T-cell (primary cell): ENCODE measurements at regions not wholly inside any gene's neighbourhood (a gene's known extent, or its start where the extent isn't known, plus 50 kb on each side); places are given as distances from the start of the nearest gene placed in this dataset.
"Not testable (repeated sequence)": the region's sequence is repeated elsewhere in the genome, so short reads cannot be mapped to it uniquely, and the experiment has no call there.

Experiments
- ATAC-seq, 4 experiments: fragments of 200-7000 bp in 3 of 4; fragments of 150-1000 bp in 1 of 4; cut with Tn5 transposase; replicated peaks in 1 of 4; 1 replicate in 3 of 4; 2 replicates in 1 of 4; pipeline ENCODE4 v1.10.0; 2021; ENCODE audit warnings: moderate library complexity in 3 of 4, mild to moderate bottlenecking in 2 of 4, moderate number of reproducible peaks in 1 of 4
- CTCF ChIA-PET, 2 donors: fragments of 300-600 bp; sonication (Branson Sonifier 250); formaldehyde crosslinking; loops; one replicate each; lab custom pipeline; 2022; ENCODE audit warnings: antibody characterized with exemption in 2 of 2; lab: Charles Lee
- POLR2A ChIA-PET, 2 donors: fragments of 300-600 bp; sonication (Branson Sonifier 250); formaldehyde crosslinking; loops; one replicate each; lab custom pipeline; 2022; ENCODE audit warnings: antibody characterized with exemption in 2 of 2; lab: Charles Lee
- DNase-seq, 35 experiments: peaks; one replicate each; pipeline versions ENCODE4 v3.0.0 to v3.0.0-alpha.2; 2013 to 2023
- H3K27ac ChIP-seq: one replicate; pipeline ENCODE4 v1.5.1; 2013; ENCODE audit warnings: low read length
- H3K27me3 ChIP-seq, 2 experiments: replicated peaks in 1 of 2; 1 replicate in 1 of 2; 2 replicates in 1 of 2; pipeline versions ENCODE4 v1.6.1 to v1.7.0; 2013; ENCODE audit warnings: low read length in 1 of 2, mixed read lengths in 1 of 2; ENCODE audit not compliant: control insufficient read depth in 2 of 2, insufficient read depth in 2 of 2; ENCODE audit errors: extremely low read depth in 1 of 2
- H3K36me3 ChIP-seq, 2 donors: 1 replicate in 1 of 2; 2 replicates in 1 of 2; pipeline versions ENCODE4 v1.6.1 to v1.7.0; 2013; ENCODE audit warnings: low read length in 1 of 2; ENCODE audit not compliant: control insufficient read depth in 2 of 2, insufficient read depth in 1 of 2; ENCODE audit errors: extremely low read depth in 1 of 2
- H3K4me1 ChIP-seq, 2 experiments: 1 replicate in 1 of 2; 2 replicates in 1 of 2; pipeline versions ENCODE4 v1.6.1 to v1.7.0; 2013; ENCODE audit warnings: low read length in 2 of 2, mixed read lengths in 1 of 2; ENCODE audit not compliant: insufficient read depth in 2 of 2, control insufficient read depth in 1 of 2; ENCODE audit errors: extremely low read depth in 1 of 2
- H3K4me3 ChIP-seq, 2 donors: 1 replicate in 1 of 2; 2 replicates in 1 of 2; pipeline versions ENCODE4 v1.5.1 to v1.7.0; 2013; ENCODE audit warnings: mild to moderate bottlenecking in 2 of 2, low read length in 1 of 2, moderate library complexity in 1 of 2; ENCODE audit not compliant: control insufficient read depth in 1 of 2; ENCODE audit errors: extremely low read depth in 1 of 2
- H3K9me3 ChIP-seq: 2 replicates; pipeline ENCODE4 v1.7.0; 2013
- H3K27ac Mint-ChIP-seq, 2 donors: one replicate each; pipeline ENCODE4 v1.8.0; 2020 to 2021; ENCODE audit warnings: mild to moderate bottlenecking in 2 of 2, mixed read lengths in 2 of 2
- H3K27me3 Mint-ChIP-seq, 2 donors: one replicate each; pipeline ENCODE4 v1.8.0; 2021 to 2022; ENCODE audit warnings: mixed read lengths in 2 of 2
- H3K36me3 Mint-ChIP-seq: one replicate; pipeline ENCODE4 v1.8.0; 2021; ENCODE audit warnings: mixed read lengths
- H3K4me1 Mint-ChIP-seq, 3 donors: one replicate each; pipeline ENCODE4 v1.8.0; 2020 to 2022; ENCODE audit warnings: mixed read lengths in 3 of 3, mild to moderate bottlenecking in 1 of 3
- H3K4me3 Mint-ChIP-seq, 3 donors: one replicate each; pipeline ENCODE4 v1.8.0; 2020 to 2022; ENCODE audit warnings: mild to moderate bottlenecking in 3 of 3, mixed read lengths in 3 of 3, moderate library complexity in 3 of 3
- H3K9me3 Mint-ChIP-seq, 3 donors: one replicate each; pipeline ENCODE4 v1.8.0; 2020 to 2022; ENCODE audit warnings: mixed read lengths in 3 of 3
- WGBS: methylation state at CpG from one replicate; pipeline ENCODE4 v1.1.5; 2013; ENCODE audit warnings: missing lambda C conversion rate; ENCODE audit not compliant: insufficient coverage; 5-methylcytosine and 5-hydroxymethylcytosine counted together

DNA sequence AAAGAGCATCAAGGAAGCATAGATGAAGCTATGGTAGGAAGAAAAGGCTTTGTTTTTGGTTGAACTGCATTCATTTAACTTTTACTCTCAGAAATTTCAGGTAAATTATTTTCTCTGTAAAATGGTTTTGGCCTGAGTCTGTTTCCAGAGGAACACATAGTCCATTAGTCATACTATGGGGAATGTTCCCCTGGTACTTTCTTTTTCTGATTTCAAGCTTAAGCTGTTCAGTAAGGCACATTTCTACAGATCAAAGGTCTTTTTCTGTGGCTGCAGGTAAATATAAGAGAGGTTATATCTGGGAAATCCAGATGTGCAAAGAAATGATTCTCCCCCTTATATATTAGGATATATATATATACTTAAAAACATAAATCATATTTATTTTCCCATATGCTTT is 1744.4 kb upstream of the ADGRL3 start:
- no peaks in the 10 kb centered on the region for H3K4me1 Mint-ChIP-seq
- Histone ChIP-seq H3K27me3 (no peaks in the 10 kb centered on the region), H3K36me3 (no peaks in the 10 kb centered on the region), H3K27ac (no peak overlapping the region), H3K4me1 (no peaks in the 10 kb centered on the region), H3K9me3 (no peaks in the 10 kb centered on the region), H3K4me3 (no peak overlapping the region)
- ChIA-PET CTCF (no interaction called here), POLR2A (no interaction called here)
- no peak overlapping the region for H3K4me3 Mint-ChIP-seq
- no peak overlapping the region for H3K27ac Mint-ChIP-seq
- DNase-seq (no peak), ATAC-seq (no peak)
- H3K27me3 Mint-ChIP-seq: no peaks in the 10 kb centered on the region
- peaks cover 5 to 26% (median 6%) of the 10 kb centered on the region in 3 donors for H3K9me3 Mint-ChIP-seq
- no peaks in the 10 kb centered on the region for H3K36me3 Mint-ChIP-seq

GRCh38 chr4:59457576-59457975 is 1742.5 kb upstream of the ADGRL3 start:
- POLR2A ChIA-PET: no interaction called here

DNA sequence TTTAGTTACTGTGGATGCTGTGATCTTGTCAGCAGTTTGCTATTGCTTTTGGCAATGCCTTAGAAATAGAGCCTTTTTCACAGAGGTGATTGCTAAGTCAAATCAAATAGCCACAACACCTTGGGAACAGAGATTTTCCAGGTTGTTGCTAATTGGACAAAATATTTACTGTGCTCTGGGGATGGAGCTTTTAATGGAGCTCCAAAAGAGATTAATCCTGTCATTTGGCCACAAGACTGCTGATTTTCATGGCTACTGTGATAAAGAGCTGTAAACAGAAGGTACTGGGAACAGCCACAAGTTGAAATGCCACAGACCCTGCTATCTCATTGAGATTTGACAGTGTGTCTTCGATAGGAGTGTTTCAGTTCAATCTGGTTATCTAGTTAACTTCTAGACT is 1715.2 kb upstream of the ADGRL3 start:
- H3K9me3 Mint-ChIP-seq: peaks cover 9 to 55% (median 27%) of the 10 kb centered on the region in 3 donors
- ChIA-PET CTCF (no interaction called here), POLR2A (no interaction called here)
- no peaks in the 10 kb centered on the region for H3K4me1 Mint-ChIP-seq
- no peak for ATAC-seq
- Histone ChIP-seq H3K9me3 (no peaks in the 10 kb centered on the region), H3K36me3 (no peaks in the 10 kb centered on the region), H3K27me3 (no peaks in the 10 kb centered on the region), H3K4me3 (no peak overlapping the region), H3K4me1 (no peaks in the 10 kb centered on the region), H3K27ac (no peak overlapping the region)
- H3K4me3 Mint-ChIP-seq: no peak overlapping the region
- no peaks in the 10 kb centered on the region for H3K27me3 Mint-ChIP-seq
- WGBS: 50% methylated on average over 1 of the region's 1 CpG
- DNase-seq: no peak
- no peaks in the 10 kb centered on the region for H3K36me3 Mint-ChIP-seq
- no peak overlapping the region for H3K27ac Mint-ChIP-seq

More at GRCh38 chr4:59457576-59457975, 1742.5 kb upstream of the ADGRL3 start:
- Histone ChIP-seq H3K27ac (no peak overlapping the region), H3K27me3 (no peaks in the 10 kb centered on the region), H3K4me1 (no peaks in the 10 kb centered on the region), H3K9me3 (no peaks in the 10 kb centered on the region), H3K36me3 (no peaks in the 10 kb centered on the region), H3K4me3 (no peak overlapping the region)
- H3K27ac Mint-ChIP-seq: no peak overlapping the region
- ATAC-seq (no peak), DNase-seq (no peak)
- no peaks in the 10 kb centered on the region for H3K27me3 Mint-ChIP-seq
- H3K9me3 Mint-ChIP-seq: peaks cover 2 to 24% (median 6%) of the 10 kb centered on the region in 3 donors
- H3K4me3 Mint-ChIP-seq: no peak overlapping the region
- no peaks in the 10 kb centered on the region for H3K36me3 Mint-ChIP-seq
- WGBS: no CpG with 5 or more reads among the region's 4 CpGs
- CTCF ChIA-PET: no interaction called here
- H3K4me1 Mint-ChIP-seq: no peaks in the 10 kb centered on the region

DNA sequence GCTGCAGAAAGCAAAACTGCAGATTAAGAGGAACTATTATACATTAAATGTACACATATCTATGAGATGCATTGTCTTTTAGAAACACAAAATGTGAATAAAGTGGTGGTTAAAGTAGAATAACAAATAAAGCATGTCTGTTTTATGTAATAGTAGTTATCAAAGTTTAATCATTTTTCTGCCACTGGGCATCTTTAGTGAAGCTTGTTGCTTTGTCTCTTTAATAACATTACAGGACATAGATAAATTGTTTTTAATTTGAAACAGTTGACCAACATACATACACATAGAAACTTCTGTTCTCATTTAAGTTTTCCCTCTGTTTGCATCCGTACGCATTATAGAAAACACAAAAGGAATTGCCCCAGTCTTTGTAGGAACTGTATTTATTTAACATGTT is 1700.0 kb upstream of the ADGRL3 start:
- Mint-ChIP-seq H3K4me3 (no peak overlapping the region), H3K9me3 (peaks cover 4 to 30% (median 11%) of the 10 kb centered on the region in 3 donors), H3K27me3 (no peaks in the 10 kb centered on the region), H3K27ac (no peak overlapping the region), H3K4me1 (no peaks in the 10 kb centered on the region), H3K36me3 (no peaks in the 10 kb centered on the region)
- H3K4me1 ChIP-seq: no peaks in the 10 kb centered on the region
- no peak for DNase-seq
- no peak overlapping the region for H3K4me3 ChIP-seq
- no peaks in the 10 kb centered on the region for H3K9me3 ChIP-seq
- H3K27me3 ChIP-seq: no peaks in the 10 kb centered on the region
- no CpG with 5 or more reads among the region's 2 CpGs for WGBS
- H3K36me3 ChIP-seq: no peaks in the 10 kb centered on the region
- ChIA-PET POLR2A (no interaction called here), CTCF (no interaction called here)
- ATAC-seq: no peak
- no peak overlapping the region for H3K27ac ChIP-seq

DNA sequence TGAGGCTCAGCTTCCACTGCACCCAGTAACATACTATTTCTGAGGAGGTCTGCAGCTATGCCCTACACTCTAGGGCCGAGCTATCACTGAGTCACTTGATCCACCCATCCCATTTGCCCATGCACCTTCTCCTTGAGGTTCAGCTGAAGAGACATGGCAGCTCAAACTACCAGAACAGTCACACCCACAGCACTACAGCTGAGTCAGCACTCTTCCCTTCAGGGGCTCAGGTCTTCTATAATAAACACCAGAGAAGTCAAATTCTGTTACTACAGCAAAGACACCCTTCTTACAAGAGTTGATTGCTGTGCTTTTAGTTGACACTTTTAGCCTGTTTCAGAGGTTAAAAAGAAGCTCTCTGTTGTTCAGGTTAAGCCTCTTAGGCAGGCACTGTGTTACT is 1696.4 kb upstream of the ADGRL3 start:
- no peaks in the 10 kb centered on the region for H3K36me3 ChIP-seq
- H3K36me3 Mint-ChIP-seq: no peaks in the 10 kb centered on the region
- no peaks in the 10 kb centered on the region for H3K4me1 ChIP-seq
- CTCF ChIA-PET: no interaction called here
- POLR2A ChIA-PET: no interaction called here
- H3K4me3 ChIP-seq: no peak overlapping the region
- no peak overlapping the region for H3K27ac Mint-ChIP-seq
- ATAC-seq (no peak), DNase-seq (no peak)
- H3K27me3 ChIP-seq: no peaks in the 10 kb centered on the region
- H3K9me3 ChIP-seq: no peaks in the 10 kb centered on the region
- peaks cover 0 to 17% (median 7%) of the 10 kb centered on the region in 3 donors for H3K9me3 Mint-ChIP-seq
- no peaks in the 10 kb centered on the region for H3K4me1 Mint-ChIP-seq
- H3K4me3 Mint-ChIP-seq: no peak overlapping the region
- 18% methylated on average over 1 of the region's 1 CpG for WGBS
- no peak overlapping the region for H3K27ac ChIP-seq
- H3K27me3 Mint-ChIP-seq: no peaks in the 10 kb centered on the region

- WGBS: no CpG with 5 or more reads among the region's 11 CpGs
- ATAC-seq, DNase-seq, H3K4me3 Mint-ChIP-seq, H3K36me3 Mint-ChIP-seq, H3K27ac Mint-ChIP-seq, H3K36me3 ChIP-seq, H3K4me1 ChIP-seq, H3K9me3 Mint-ChIP-seq, H3K27me3 ChIP-seq, H3K4me3 ChIP-seq, H3K4me1 Mint-ChIP-seq, H3K27me3 Mint-ChIP-seq, POLR2A ChIA-PET, H3K9me3 ChIP-seq, H3K27ac ChIP-seq, CTCF ChIA-PET: not testable (repeated sequence)
Observed at GRCh38 chr4:59511809-59512208, 1688.3 kb upstream of the ADGRL3 start.

DNA sequence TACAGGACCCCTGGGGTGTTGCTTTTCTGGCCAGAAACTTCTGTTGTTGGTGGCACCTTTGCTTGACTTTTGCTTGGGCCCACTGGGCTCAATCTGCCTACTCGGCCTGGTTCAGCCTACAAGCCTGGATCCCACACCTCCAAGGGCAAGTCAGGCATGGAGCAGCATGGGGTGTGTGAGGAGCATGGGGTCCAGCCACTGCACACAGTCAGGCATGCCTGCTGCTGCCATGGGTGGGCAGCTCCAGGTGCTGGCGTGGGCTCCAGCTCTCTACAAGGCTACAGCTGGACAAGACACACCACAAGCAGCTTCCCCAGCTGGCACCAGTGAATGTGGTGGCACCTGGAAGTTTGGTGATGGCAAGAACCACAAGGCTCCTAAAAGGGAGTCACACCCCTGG is 1683.1 kb upstream of the ADGRL3 start:
- no peaks in the 10 kb centered on the region for H3K4me1 Mint-ChIP-seq
- no peaks in the 10 kb centered on the region for H3K27me3 Mint-ChIP-seq
- POLR2A ChIA-PET: no interaction called here
- WGBS: 60% methylated on average over 1 of the region's 2 CpGs
- no peaks in the 10 kb centered on the region for H3K4me1 ChIP-seq
- H3K9me3 ChIP-seq: no peaks in the 10 kb centered on the region
- H3K36me3 ChIP-seq: no peaks in the 10 kb centered on the region
- ATAC-seq (peak in 1 of 4 experiments; percentile 13), DNase-seq (no peak)
- H3K4me3 ChIP-seq: no peak overlapping the region
- H3K27me3 ChIP-seq: no peaks in the 10 kb centered on the region
- H3K9me3 Mint-ChIP-seq: peaks cover 0 to 8% (median 3%) of the 10 kb centered on the region in 3 donors
- H3K27ac ChIP-seq: no peak overlapping the region
- no peaks in the 10 kb centered on the region for H3K36me3 Mint-ChIP-seq
- CTCF ChIA-PET: no interaction called here
- no peak overlapping the region for H3K27ac Mint-ChIP-seq
- no peak overlapping the region for H3K4me3 Mint-ChIP-seq
